ENCODE measurements at regions not wholly inside any gene's neighbourhood (a gene's known extent, or its start where the extent isn't known, plus 50 kb on each side); places are given as distances from the start of the nearest gene placed in this dataset.

DNA sequence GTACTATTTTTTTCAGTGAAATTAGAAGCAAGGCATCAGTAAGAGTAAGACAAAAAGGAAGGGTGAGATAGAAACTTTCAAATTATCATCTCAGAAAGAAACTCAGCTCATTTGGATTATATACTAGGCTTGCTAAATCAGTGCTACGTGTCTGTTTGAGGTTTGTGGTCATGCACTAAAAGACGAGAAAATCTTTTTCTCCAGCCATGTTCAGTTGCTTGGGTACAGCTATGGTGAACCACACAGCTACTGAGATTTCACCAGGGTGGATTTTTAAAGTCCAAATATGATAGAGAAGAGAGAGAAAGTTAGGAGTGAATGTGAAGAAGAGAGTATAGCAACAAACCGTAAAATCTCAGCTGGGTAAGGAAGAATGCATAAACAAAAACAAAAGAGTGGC lies 161.6 kb downstream of the PTH2R start:
- no peak overlapping the region for H3K27ac ChIP-seq
- H3K9me3 ChIP-seq: no peaks in the 10 kb centered on the region
- H3K36me3 ChIP-seq: no peaks in the 10 kb centered on the region
- intact Hi-C loops (cut with DNase I): no loop called here
- DNase-seq: no peak
- H3K27me3 ChIP-seq: peaks cover 0 to 14% (median 5%) of the 10 kb centered on the region in 7 donors
- TF ChIP-seq, protein P1, sequence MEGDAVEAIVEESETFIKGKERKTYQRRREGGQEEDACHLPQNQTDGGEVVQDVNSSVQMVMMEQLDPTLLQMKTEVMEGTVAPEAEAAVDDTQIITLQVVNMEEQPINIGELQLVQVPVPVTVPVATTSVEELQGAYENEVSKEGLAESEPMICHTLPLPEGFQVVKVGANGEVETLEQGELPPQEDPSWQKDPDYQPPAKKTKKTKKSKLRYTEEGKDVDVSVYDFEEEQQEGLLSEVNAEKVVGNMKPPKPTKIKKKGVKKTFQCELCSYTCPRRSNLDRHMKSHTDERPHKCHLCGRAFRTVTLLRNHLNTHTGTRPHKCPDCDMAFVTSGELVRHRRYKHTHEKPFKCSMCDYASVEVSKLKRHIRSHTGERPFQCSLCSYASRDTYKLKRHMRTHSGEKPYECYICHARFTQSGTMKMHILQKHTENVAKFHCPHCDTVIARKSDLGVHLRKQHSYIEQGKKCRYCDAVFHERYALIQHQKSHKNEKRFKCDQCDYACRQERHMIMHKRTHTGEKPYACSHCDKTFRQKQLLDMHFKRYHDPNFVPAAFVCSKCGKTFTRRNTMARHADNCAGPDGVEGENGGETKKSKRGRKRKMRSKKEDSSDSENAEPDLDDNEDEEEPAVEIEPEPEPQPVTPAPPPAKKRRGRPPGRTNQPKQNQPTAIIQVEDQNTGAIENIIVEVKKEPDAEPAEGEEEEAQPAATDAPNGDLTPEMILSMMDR (IDR thresholded peaks at IDR 0.05): no peak
- no peaks in the 10 kb centered on the region for H3K4me1 ChIP-seq
- ATAC-seq: no peak
- no peak overlapping the region for H3K4me3 ChIP-seq
- WGBS, 2 donors: 79 to 85% methylated on average over 3 of the region's 3 CpGs

DNA sequence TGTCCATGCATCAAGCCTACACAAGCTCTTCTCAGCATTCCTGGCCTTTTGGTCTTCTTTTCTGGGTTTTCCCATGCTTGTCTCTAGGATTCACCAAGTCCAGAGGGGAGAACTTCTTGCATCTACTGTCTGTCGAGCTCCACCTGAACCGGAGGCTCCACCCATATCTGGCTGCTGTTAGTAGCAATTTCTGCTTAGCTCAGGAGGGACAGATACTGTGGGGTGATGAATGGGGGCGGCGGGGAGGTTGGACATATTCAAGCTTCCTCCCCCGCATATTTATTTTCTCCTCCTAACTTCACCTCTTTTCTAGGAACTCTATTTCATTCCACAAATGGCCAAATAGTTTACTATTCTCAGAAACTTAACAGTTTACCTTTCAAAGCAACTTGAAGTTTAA lies 163.5 kb downstream of the PTH2R start:
- no peak for DNase-seq
- H3K4me1 ChIP-seq: no peaks in the 10 kb centered on the region
- H3K27me3 ChIP-seq: peaks cover 0 to 14% (median 5%) of the 10 kb centered on the region in 7 donors
- no peak overlapping the region for H3K4me3 ChIP-seq
- 81 to 84% methylated on average over 5 of the region's 5 CpGs for WGBS, 2 donors
- no peaks in the 10 kb centered on the region for H3K36me3 ChIP-seq
- TF ChIP-seq, protein P1 (IDR thresholded peaks at IDR 0.05): no peak
- no peaks in the 10 kb centered on the region for H3K9me3 ChIP-seq
- no peak overlapping the region for H3K27ac ChIP-seq
- no peak for ATAC-seq
- intact Hi-C loops (cut with DNase I): no loop called here

DNA sequence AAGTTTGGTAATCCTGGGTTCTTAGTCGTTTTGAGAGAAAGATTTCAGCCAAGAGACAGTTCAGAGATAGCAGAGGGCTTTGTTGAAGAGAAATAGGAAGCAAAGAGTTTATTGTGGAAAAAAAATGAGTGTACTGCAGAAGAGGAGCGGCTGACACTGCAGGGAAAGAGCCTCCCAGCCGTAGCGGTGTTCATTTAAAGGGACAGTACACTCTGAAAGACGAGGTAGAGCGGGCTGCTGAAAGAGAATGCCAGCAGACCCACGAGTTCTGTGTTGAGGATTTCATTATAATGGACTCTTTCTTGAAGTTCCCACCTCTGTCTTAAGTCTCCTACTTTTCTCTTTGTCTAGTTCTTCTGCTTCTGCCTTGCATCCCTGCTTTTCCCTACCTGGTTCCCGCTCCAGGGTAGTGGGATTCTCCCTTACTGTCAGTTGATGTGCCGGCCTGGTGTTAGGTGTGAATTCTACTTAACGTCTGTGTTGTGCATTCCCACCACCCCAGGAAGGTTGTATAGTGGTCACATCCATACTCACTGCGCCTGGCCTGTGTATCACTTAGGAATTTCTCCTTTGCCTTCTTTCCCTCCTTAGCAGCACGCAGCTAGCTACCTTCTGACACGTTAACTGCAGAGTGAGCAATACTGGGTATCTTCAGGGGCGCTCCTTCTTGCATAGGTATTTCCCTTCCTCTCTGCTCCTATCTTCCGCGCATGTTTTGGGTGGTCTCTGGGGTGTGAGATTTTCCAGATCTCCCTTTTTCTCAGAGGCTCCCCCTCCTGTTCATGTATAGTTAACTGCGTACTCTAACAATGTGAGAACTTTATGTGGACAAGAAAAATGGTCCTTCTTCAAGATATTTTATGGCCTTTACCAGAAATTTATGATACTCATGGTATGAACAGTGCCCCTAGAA lies 164.5 kb downstream of the PTH2R start:
- no peak overlapping the region for H3K4me3 ChIP-seq
- intact Hi-C loops (cut with DNase I): loop anchor here in 1 of 10 donors (1.0 kb wide), 1 partner anchor 20 kb away; no protein-coding TSS in a partner anchor
- H3K27ac ChIP-seq: no peak overlapping the region
- TF ChIP-seq, protein P1 (IDR thresholded peaks at IDR 0.05): no peak
- no peaks in the 10 kb centered on the region for H3K4me1 ChIP-seq
- H3K36me3 ChIP-seq: no peaks in the 10 kb centered on the region
- WGBS, 2 donors: 38 to 42% methylated on average over 17 of the region's 17 CpGs
- peaks cover 0 to 14% (median 5%) of the 10 kb centered on the region in 7 donors for H3K27me3 ChIP-seq
- ATAC-seq (no peak), DNase-seq (no peak)
- no peaks in the 10 kb centered on the region for H3K9me3 ChIP-seq

DNA sequence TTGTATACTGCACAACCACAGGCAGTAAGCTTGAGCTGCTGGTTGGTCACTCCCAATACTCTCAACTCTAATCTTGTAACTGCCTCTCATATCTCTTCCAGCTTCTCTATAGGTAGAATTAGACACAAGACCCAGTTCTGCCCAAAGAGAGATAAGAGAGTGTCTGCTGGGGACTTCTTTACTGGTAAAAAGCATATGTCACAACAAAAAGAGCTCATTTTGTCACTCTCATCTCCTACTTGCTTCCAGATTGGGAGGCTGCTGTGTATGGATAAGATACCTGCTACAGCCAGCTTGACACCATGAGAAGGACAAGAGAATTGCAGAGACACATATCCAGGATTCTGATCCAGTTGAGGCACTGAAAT lies 165.2 kb downstream of the PTH2R start:
- no peak overlapping the region for H3K4me3 ChIP-seq
- intact Hi-C loops (cut with DNase I): loop anchor here in 1 of 10 donors (1.0 kb wide), 1 partner anchor 20 kb away; no protein-coding TSS in a partner anchor
- no peaks in the 10 kb centered on the region for H3K4me1 ChIP-seq
- H3K27ac ChIP-seq: no peak overlapping the region
- no peak for ATAC-seq
- TF ChIP-seq, protein P1 (IDR thresholded peaks at IDR 0.05): no peak
- DNase-seq: no peak
- peaks cover 0 to 5% (median 0%) of the 10 kb centered on the region in 11 donors for H3K9me3 ChIP-seq
- no peaks in the 10 kb centered on the region for H3K36me3 ChIP-seq
- peaks cover 0 to 14% (median 5%) of the 10 kb centered on the region in 7 donors for H3K27me3 ChIP-seq

Data from heart right ventricle (tissue), 16 donors.